C4-2B (cell line): ENCODE measurements at regions not wholly inside any gene's neighbourhood (a gene's known extent, or its start where the extent isn't known, plus 50 kb on each side); places are given as distances from the start of the nearest gene placed in this dataset.

Experiments used
- ZFX ChIP-seq: fragments of 450-650 bp; IDR thresholded peaks from 2 replicates; pipeline ENCODE4 v1.6.1; 2017
- TF ChIP-seq, protein P1 (sequence below): fragments of 450-650 bp; conservative IDR thresholded peaks from 2 replicates; pipeline ENCODE4 v1.5.1; 2017; ENCODE audit warnings: mild to moderate bottlenecking

GRCh38 chrX:7698248-7698647 is 144.7 kb upstream of the VCX start:
- TF ChIP-seq, protein P1, sequence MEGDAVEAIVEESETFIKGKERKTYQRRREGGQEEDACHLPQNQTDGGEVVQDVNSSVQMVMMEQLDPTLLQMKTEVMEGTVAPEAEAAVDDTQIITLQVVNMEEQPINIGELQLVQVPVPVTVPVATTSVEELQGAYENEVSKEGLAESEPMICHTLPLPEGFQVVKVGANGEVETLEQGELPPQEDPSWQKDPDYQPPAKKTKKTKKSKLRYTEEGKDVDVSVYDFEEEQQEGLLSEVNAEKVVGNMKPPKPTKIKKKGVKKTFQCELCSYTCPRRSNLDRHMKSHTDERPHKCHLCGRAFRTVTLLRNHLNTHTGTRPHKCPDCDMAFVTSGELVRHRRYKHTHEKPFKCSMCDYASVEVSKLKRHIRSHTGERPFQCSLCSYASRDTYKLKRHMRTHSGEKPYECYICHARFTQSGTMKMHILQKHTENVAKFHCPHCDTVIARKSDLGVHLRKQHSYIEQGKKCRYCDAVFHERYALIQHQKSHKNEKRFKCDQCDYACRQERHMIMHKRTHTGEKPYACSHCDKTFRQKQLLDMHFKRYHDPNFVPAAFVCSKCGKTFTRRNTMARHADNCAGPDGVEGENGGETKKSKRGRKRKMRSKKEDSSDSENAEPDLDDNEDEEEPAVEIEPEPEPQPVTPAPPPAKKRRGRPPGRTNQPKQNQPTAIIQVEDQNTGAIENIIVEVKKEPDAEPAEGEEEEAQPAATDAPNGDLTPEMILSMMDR, result no peak
- TF ChIP-seq ZFX, result no peak
